WERI-Rb-1 (cell line): ENCODE measurements at regions not wholly inside any gene's neighbourhood (a gene's known extent, or its start where the extent isn't known, plus 50 kb on each side); places are given as distances from the start of the nearest gene placed in this dataset.

Experiments used
- DNase-seq: peaks from one replicate; pipeline ENCODE4 v3.0.0-alpha.2; 2020
- H3K27ac ChIP-seq: fragments of 250-450 bp; sonication (Bioruptor Pico); 2 replicates; pipeline ENCODE4 v1.5.1; 2020; ENCODE audit warnings: mild to moderate bottlenecking, moderate library complexity
- H3K27me3 ChIP-seq: fragments of 250-450 bp; sonication (Bioruptor Pico); 2 replicates; pipeline ENCODE4 v1.5.1; 2021; ENCODE audit warnings: mild to moderate bottlenecking, low read depth, moderate library complexity; ENCODE audit not compliant: insufficient read depth, severe bottlenecking
- H3K36me3 ChIP-seq: fragments of 250-450 bp; sonication (Bioruptor Pico); 2 replicates; pipeline ENCODE4 v1.5.1; 2020; ENCODE audit warnings: mild to moderate bottlenecking, moderate library complexity
- H3K4me3 ChIP-seq: 2 replicates; pipeline ENCODE4 v1.5.1; 2011; ENCODE audit warnings: low read depth, mild to moderate bottlenecking, control low read depth, low read length
- H3K9me3 ChIP-seq: fragments of 250-450 bp; sonication (Bioruptor Pico); 2 replicates; pipeline ENCODE4 v1.5.1; 2021; ENCODE audit warnings: mild to moderate bottlenecking, moderate library complexity; ENCODE audit not compliant: severe bottlenecking
- CTCF ChIP-seq: IDR thresholded peaks from 2 replicates; pipeline ENCODE4 v1.5.1; 2011; ENCODE audit warnings: low read depth, mild to moderate bottlenecking, control low read depth, inconsistent platforms, low read length

- no peaks in the 10 kb centered on the region for H3K9me3 ChIP-seq
- H3K36me3 ChIP-seq: no peaks in the 10 kb centered on the region
- no peak for DNase-seq
- no peak for TF ChIP-seq CTCF
- no peak overlapping the region for H3K27ac ChIP-seq
- no peak overlapping the region for H3K4me3 ChIP-seq
- no peaks in the 10 kb centered on the region for H3K27me3 ChIP-seq
Observed at GRCh38 chr1:2856676-2857375, 55.3 kb upstream of the TTC34 start.

GRCh38 chr1:2857521-2857920, 56.0 kb upstream of the TTC34 start:
- Histone ChIP-seq H3K27ac (no peak overlapping the region), H3K36me3 (no peaks in the 10 kb centered on the region), H3K4me3 (no peak overlapping the region), H3K27me3 (no peaks in the 10 kb centered on the region), H3K9me3 (no peaks in the 10 kb centered on the region)
- no peak for TF ChIP-seq CTCF
- DNase-seq: no peak

- no peaks in the 10 kb centered on the region for H3K36me3 ChIP-seq
- H3K27me3 ChIP-seq: no peaks in the 10 kb centered on the region
- H3K4me3 ChIP-seq: no peak overlapping the region
- no peak overlapping the region for H3K27ac ChIP-seq
- no peaks in the 10 kb centered on the region for H3K9me3 ChIP-seq
- DNase-seq: no peak
- TF ChIP-seq CTCF: 0 out of 2 replicates have a peak, but pooled peaks have one; percentile 9
Observed at GRCh38 chr1:2858676-2859075, 57.2 kb upstream of the TTC34 start.

- DNase-seq: no peak
- Histone ChIP-seq H3K4me3 (no peak overlapping the region), H3K27me3 (no peaks in the 10 kb centered on the region), H3K27ac (no peak overlapping the region), H3K9me3 (no peaks in the 10 kb centered on the region), H3K36me3 (no peaks in the 10 kb centered on the region)
- no peak for TF ChIP-seq CTCF
Observed at GRCh38 chr1:2859219-2859880, 57.9 kb upstream of the TTC34 start.

GRCh38 chr1:2859881-2860430, 58.5 kb upstream of the TTC34 start:
- H3K27ac ChIP-seq: no peak overlapping the region
- no peaks in the 10 kb centered on the region for H3K27me3 ChIP-seq
- TF ChIP-seq CTCF: no peak
- H3K4me3 ChIP-seq: no peak overlapping the region
- DNase-seq: no peak
- no peaks in the 10 kb centered on the region for H3K9me3 ChIP-seq
- no peaks in the 10 kb centered on the region for H3K36me3 ChIP-seq
